ENCODE measurements at regions not wholly inside any gene's neighbourhood (a gene's known extent, or its start where the extent isn't known, plus 50 kb on each side); places are given as distances from the start of the nearest gene placed in this dataset.
A peak's percentile ranks its signal among the peaks of the same experiment; 100 is the strongest.
"Not testable (repeated sequence)": the region's sequence is repeated elsewhere in the genome, so short reads cannot be mapped to it uniquely, and the experiment has no call there.

- DNase-seq: not testable (repeated sequence)
Observed at GRCh38 chr1:245102149-245102548, 52.6 kb upstream of the KIF26B start.

GRCh38 chr1:245099401-245099800, 55.4 kb upstream of the KIF26B start:
- peak; percentile 20 for DNase-seq

GRCh38 chr1:245098924-245099323, 55.9 kb upstream of the KIF26B start:
- DNase-seq: no peak

GRCh38 chr1:245096311-245097066, 58.3 kb upstream of the KIF26B start:
- DNase-seq: peak; percentile 23

GRCh38 chr1:245095903-245096302, 58.9 kb upstream of the KIF26B start:
- DNase-seq: no peak

GRCh38 chr1:245094954-245095353, 59.8 kb upstream of the KIF26B start:
- no peak for DNase-seq

- no peak for DNase-seq
Observed at GRCh38 chr1:245094092-245094491, 60.7 kb upstream of the KIF26B start.

GRCh38 chr1:245092638-245092976, 62.2 kb upstream of the KIF26B start:
- DNase-seq: no peak

- DNase-seq: no peak
Observed at GRCh38 chr1:245091818-245092637, 62.8 kb upstream of the KIF26B start.

- no peak for DNase-seq
Observed at GRCh38 chr1:245091171-245091621, 63.6 kb upstream of the KIF26B start.

- DNase-seq: no peak
Observed at GRCh38 chr1:245090491-245091090, 64.2 kb upstream of the KIF26B start.

- DNase-seq: no peak
Observed at GRCh38 chr1:245087723-245088122, 67.1 kb upstream of the KIF26B start.

GRCh38 chr1:245086389-245086969, 68.3 kb upstream of the KIF26B start:
- DNase-seq: no peak

GRCh38 chr1:245085508-245086095, 69.2 kb upstream of the KIF26B start:
- no peak for DNase-seq

GRCh38 chr1:245084551-245084950, 70.2 kb upstream of the KIF26B start:
- DNase-seq: no peak

GRCh38 chr1:245079021-245079609, 75.7 kb upstream of the KIF26B start:
- peak; percentile 45 for DNase-seq

GRCh38 chr1:245074898-245075297, 79.9 kb upstream of the KIF26B start:
- DNase-seq: no peak

GRCh38 chr1:245074232-245074747, 80.5 kb upstream of the KIF26B start:
- no peak for DNase-seq

- DNase-seq: no peak
Observed at GRCh38 chr1:245070836-245071615, 83.8 kb upstream of the KIF26B start.

GRCh38 chr1:245067257-245067656, 87.5 kb upstream of the KIF26B start:
- no peak for DNase-seq

- DNase-seq: no peak
Observed at GRCh38 chr1:245062741-245063305, 92.0 kb upstream of the KIF26B start.

All from midbrain (tissue), 1 donor.